T-cell (primary cell): ENCODE measurements at regions not wholly inside any gene's neighbourhood (a gene's known extent, or its start where the extent isn't known, plus 50 kb on each side); places are given as distances from the start of the nearest gene placed in this dataset.
A peak's percentile ranks its signal among the peaks of the same experiment; 100 is the strongest.

Experiments used
- ATAC-seq, 4 experiments: fragments of 200-7000 bp in 3 of 4; fragments of 150-1000 bp in 1 of 4; cut with Tn5 transposase; replicated peaks in 1 of 4; 1 replicate in 3 of 4; 2 replicates in 1 of 4; pipeline ENCODE4 v1.10.0; 2021; ENCODE audit warnings: moderate library complexity in 3 of 4, mild to moderate bottlenecking in 2 of 4, moderate number of reproducible peaks in 1 of 4
- CTCF ChIA-PET, 2 donors: fragments of 300-600 bp; sonication (Branson Sonifier 250); formaldehyde crosslinking; loops; one replicate each; lab custom pipeline; 2022; ENCODE audit warnings: antibody characterized with exemption in 2 of 2; lab: Charles Lee
- POLR2A ChIA-PET, 2 donors: fragments of 300-600 bp; sonication (Branson Sonifier 250); formaldehyde crosslinking; loops; one replicate each; lab custom pipeline; 2022; ENCODE audit warnings: antibody characterized with exemption in 2 of 2; lab: Charles Lee
- DNase-seq, 35 experiments: peaks; one replicate each; pipeline versions ENCODE4 v3.0.0 to v3.0.0-alpha.2; 2013 to 2023
- H3K27ac ChIP-seq: one replicate; pipeline ENCODE4 v1.5.1; 2013; ENCODE audit warnings: low read length
- H3K27me3 ChIP-seq, 2 experiments: replicated peaks in 1 of 2; 1 replicate in 1 of 2; 2 replicates in 1 of 2; pipeline versions ENCODE4 v1.6.1 to v1.7.0; 2013; ENCODE audit warnings: low read length in 1 of 2, mixed read lengths in 1 of 2; ENCODE audit not compliant: control insufficient read depth in 2 of 2, insufficient read depth in 2 of 2; ENCODE audit errors: extremely low read depth in 1 of 2
- H3K36me3 ChIP-seq, 2 donors: 1 replicate in 1 of 2; 2 replicates in 1 of 2; pipeline versions ENCODE4 v1.6.1 to v1.7.0; 2013; ENCODE audit warnings: low read length in 1 of 2; ENCODE audit not compliant: control insufficient read depth in 2 of 2, insufficient read depth in 1 of 2; ENCODE audit errors: extremely low read depth in 1 of 2
- H3K4me1 ChIP-seq, 2 experiments: 1 replicate in 1 of 2; 2 replicates in 1 of 2; pipeline versions ENCODE4 v1.6.1 to v1.7.0; 2013; ENCODE audit warnings: low read length in 2 of 2, mixed read lengths in 1 of 2; ENCODE audit not compliant: insufficient read depth in 2 of 2, control insufficient read depth in 1 of 2; ENCODE audit errors: extremely low read depth in 1 of 2
- H3K4me3 ChIP-seq, 2 donors: 1 replicate in 1 of 2; 2 replicates in 1 of 2; pipeline versions ENCODE4 v1.5.1 to v1.7.0; 2013; ENCODE audit warnings: mild to moderate bottlenecking in 2 of 2, low read length in 1 of 2, moderate library complexity in 1 of 2; ENCODE audit not compliant: control insufficient read depth in 1 of 2; ENCODE audit errors: extremely low read depth in 1 of 2
- H3K9me3 ChIP-seq: 2 replicates; pipeline ENCODE4 v1.7.0; 2013
- H3K27ac Mint-ChIP-seq, 2 donors: one replicate each; pipeline ENCODE4 v1.8.0; 2020 to 2021; ENCODE audit warnings: mild to moderate bottlenecking in 2 of 2, mixed read lengths in 2 of 2
- H3K27me3 Mint-ChIP-seq, 2 donors: one replicate each; pipeline ENCODE4 v1.8.0; 2021 to 2022; ENCODE audit warnings: mixed read lengths in 2 of 2
- H3K36me3 Mint-ChIP-seq: one replicate; pipeline ENCODE4 v1.8.0; 2021; ENCODE audit warnings: mixed read lengths
- H3K4me1 Mint-ChIP-seq, 3 donors: one replicate each; pipeline ENCODE4 v1.8.0; 2020 to 2022; ENCODE audit warnings: mixed read lengths in 3 of 3, mild to moderate bottlenecking in 1 of 3
- H3K4me3 Mint-ChIP-seq, 3 donors: one replicate each; pipeline ENCODE4 v1.8.0; 2020 to 2022; ENCODE audit warnings: mild to moderate bottlenecking in 3 of 3, mixed read lengths in 3 of 3, moderate library complexity in 3 of 3
- H3K9me3 Mint-ChIP-seq, 3 donors: one replicate each; pipeline ENCODE4 v1.8.0; 2020 to 2022; ENCODE audit warnings: mixed read lengths in 3 of 3
- WGBS: methylation state at CpG from one replicate; pipeline ENCODE4 v1.1.5; 2013; ENCODE audit warnings: missing lambda C conversion rate; ENCODE audit not compliant: insufficient coverage; 5-methylcytosine and 5-hydroxymethylcytosine counted together

GRCh38 chr10:81708416-81708815, 166.6 kb upstream of the NRG3 start:
- Histone ChIP-seq H3K36me3 (no peaks in the 10 kb centered on the region), H3K27me3 (no peaks in the 10 kb centered on the region), H3K27ac (no peak overlapping the region), H3K9me3 (no peaks in the 10 kb centered on the region), H3K4me3 (no peak overlapping the region), H3K4me1 (no peaks in the 10 kb centered on the region)
- H3K4me3 Mint-ChIP-seq, result no peak overlapping the region
- ChIA-PET CTCF (no interaction called here), POLR2A (no interaction called here)
- peaks cover 0 to 1% (median 0%) of the 10 kb centered on the region in 3 donors for H3K4me1 Mint-ChIP-seq
- ATAC-seq (no peak), DNase-seq (no peak)
- H3K9me3 Mint-ChIP-seq, result peaks cover 0 to 3% (median 3%) of the 10 kb centered on the region in 3 donors
- no peaks in the 10 kb centered on the region for H3K27me3 Mint-ChIP-seq
- H3K36me3 Mint-ChIP-seq, result no peaks in the 10 kb centered on the region
- WGBS, result no CpG with 5 or more reads among the region's 5 CpGs
- no peak overlapping the region for H3K27ac Mint-ChIP-seq

- H3K4me3 ChIP-seq, result no peak overlapping the region
- Mint-ChIP-seq H3K4me1 (peaks cover 0 to 1% (median 0%) of the 10 kb centered on the region in 3 donors), H3K27ac (no peak overlapping the region), H3K36me3 (no peaks in the 10 kb centered on the region), H3K9me3 (peaks cover 0 to 3% (median 3%) of the 10 kb centered on the region in 3 donors), H3K27me3 (no peaks in the 10 kb centered on the region), H3K4me3 (no peak overlapping the region)
- ChIA-PET POLR2A (no interaction called here), CTCF (no interaction called here)
- ATAC-seq (no peak), DNase-seq (no peak)
- no peak overlapping the region for H3K27ac ChIP-seq
- no peaks in the 10 kb centered on the region for H3K36me3 ChIP-seq
- no peaks in the 10 kb centered on the region for H3K4me1 ChIP-seq
- H3K9me3 ChIP-seq, result no peaks in the 10 kb centered on the region
- WGBS, result no CpG with 5 or more reads among the region's 2 CpGs
- no peaks in the 10 kb centered on the region for H3K27me3 ChIP-seq
These were observed 166.1 kb upstream of the NRG3 start for GRCh38 chr10:81708929-81709328.

DNA sequence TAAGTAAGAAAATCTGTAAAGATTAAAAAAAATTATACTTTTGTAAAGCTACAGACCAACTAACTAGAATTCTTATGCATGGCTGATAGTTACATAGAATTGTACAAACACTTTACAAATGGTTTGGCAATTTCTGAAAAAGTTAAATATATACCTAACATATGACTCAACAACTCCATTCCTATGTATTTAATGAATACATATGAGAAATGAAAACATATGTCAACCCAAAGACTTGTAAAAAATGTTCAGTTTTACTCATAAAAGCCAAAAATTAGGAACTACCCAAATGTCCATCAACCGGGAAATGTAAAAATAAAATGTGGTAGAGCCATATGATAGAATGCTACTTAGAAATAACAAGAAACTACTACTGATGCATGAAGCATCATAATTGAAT, 152.6 kb upstream of the NRG3 start:
- H3K27me3 Mint-ChIP-seq, result no peaks in the 10 kb centered on the region
- no CpG with 5 or more reads among the region's 1 CpG for WGBS
- no peak overlapping the region for H3K4me3 Mint-ChIP-seq
- no peak overlapping the region for H3K27ac Mint-ChIP-seq
- ATAC-seq, result no peak
- H3K36me3 Mint-ChIP-seq, result no peaks in the 10 kb centered on the region
- no peak for DNase-seq
- Histone ChIP-seq H3K27me3 (no peaks in the 10 kb centered on the region), H3K36me3 (no peaks in the 10 kb centered on the region), H3K4me1 (peaks cover 0 to 5% of the 10 kb centered on the region in 2 experiments), H3K9me3 (no peaks in the 10 kb centered on the region), H3K4me3 (no peak overlapping the region), H3K27ac (no peak overlapping the region)
- CTCF ChIA-PET, result no interaction called here
- POLR2A ChIA-PET, result no interaction called here
- peaks cover 24 to 30% (median 25%) of the 10 kb centered on the region in 3 donors for H3K4me1 Mint-ChIP-seq
- peaks cover 2 to 5% (median 5%) of the 10 kb centered on the region in 3 donors for H3K9me3 Mint-ChIP-seq

GRCh38 chr10:81724431-81724830, 150.6 kb upstream of the NRG3 start:
- peaks cover 0 to 5% of the 10 kb centered on the region in 2 experiments for H3K4me1 ChIP-seq
- H3K9me3 ChIP-seq, result no peaks in the 10 kb centered on the region
- ChIA-PET POLR2A (no interaction called here), CTCF (interaction anchor here in 1 of 2 donors (0.6 kb wide), 1 partner anchor 1344 kb away, joined by 5 read pairs; no protein-coding TSS in a partner anchor)
- no peak overlapping the region for H3K4me3 ChIP-seq
- DNase-seq (peak in 1 of 35 experiments; percentile 11), ATAC-seq (peak in 3 of 4 experiments; percentile 60 to 85 (median 82))
- no peaks in the 10 kb centered on the region for H3K27me3 ChIP-seq
- H3K27ac Mint-ChIP-seq, result peak overlapping the region; percentile 91 to 93
- peaks cover 24 to 30% (median 25%) of the 10 kb centered on the region in 3 donors for H3K4me1 Mint-ChIP-seq
- peaks cover 2 to 5% (median 5%) of the 10 kb centered on the region in 3 donors for H3K9me3 Mint-ChIP-seq
- H3K27me3 Mint-ChIP-seq, result no peaks in the 10 kb centered on the region
- peak overlapping the region; percentile 13 to 48 (median 41) for H3K4me3 Mint-ChIP-seq
- no peaks in the 10 kb centered on the region for H3K36me3 Mint-ChIP-seq
- no peak overlapping the region for H3K27ac ChIP-seq
- H3K36me3 ChIP-seq, result no peaks in the 10 kb centered on the region

DNA sequence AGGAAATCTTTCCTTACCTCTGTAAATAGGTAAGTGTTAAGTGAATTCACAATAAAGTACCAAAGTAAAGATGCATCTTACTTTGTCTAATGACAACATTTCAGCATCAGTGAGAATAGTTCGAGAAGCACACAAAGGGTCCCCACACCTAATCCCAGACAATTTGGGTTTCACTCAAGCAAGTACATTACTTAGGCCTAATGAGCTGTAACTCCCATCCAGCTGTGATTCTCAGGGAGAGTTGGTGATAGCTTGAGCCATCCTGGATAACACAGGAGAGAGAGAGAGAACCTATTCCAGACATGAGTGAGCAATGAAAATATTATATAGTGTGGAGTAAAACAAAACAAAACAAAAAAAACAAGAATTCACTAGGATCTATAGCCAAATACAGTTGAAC, 149.1 kb upstream of the NRG3 start:
- CTCF ChIA-PET, result no interaction called here
- no peaks in the 10 kb centered on the region for H3K9me3 ChIP-seq
- Mint-ChIP-seq H3K36me3 (no peaks in the 10 kb centered on the region), H3K9me3 (peaks cover 2 to 5% (median 5%) of the 10 kb centered on the region in 3 donors), H3K27ac (peak overlapping the region; percentile 91 to 93), H3K27me3 (no peaks in the 10 kb centered on the region), H3K4me3 (no peak overlapping the region), H3K4me1 (peaks cover 24 to 30% (median 25%) of the 10 kb centered on the region in 3 donors)
- H3K4me3 ChIP-seq, result no peak overlapping the region
- peaks cover 0 to 5% of the 10 kb centered on the region in 2 experiments for H3K4me1 ChIP-seq
- WGBS, result no CpG with 5 or more reads among the region's 1 CpG
- no peaks in the 10 kb centered on the region for H3K36me3 ChIP-seq
- no peak overlapping the region for H3K27ac ChIP-seq
- ATAC-seq (no peak), DNase-seq (no peak)
- no peaks in the 10 kb centered on the region for H3K27me3 ChIP-seq
- POLR2A ChIA-PET, result no interaction called here

GRCh38 chr10:81728692-81729091, 146.3 kb upstream of the NRG3 start:
- Histone ChIP-seq H3K9me3 (no peaks in the 10 kb centered on the region), H3K27ac (no peak overlapping the region), H3K4me1 (peaks cover 0 to 5% of the 10 kb centered on the region in 2 experiments), H3K27me3 (no peaks in the 10 kb centered on the region), H3K4me3 (no peak overlapping the region), H3K36me3 (no peaks in the 10 kb centered on the region)
- DNase-seq (no peak), ATAC-seq (no peak)
- H3K4me1 Mint-ChIP-seq, result peaks cover 24 to 28% (median 24%) of the 10 kb centered on the region in 3 donors
- peaks cover 0 to 9% (median 2%) of the 10 kb centered on the region in 3 donors for H3K9me3 Mint-ChIP-seq
- no peak overlapping the region for H3K27ac Mint-ChIP-seq
- no peaks in the 10 kb centered on the region for H3K27me3 Mint-ChIP-seq
- H3K36me3 Mint-ChIP-seq, result no peaks in the 10 kb centered on the region
- ChIA-PET POLR2A (no interaction called here), CTCF (no interaction called here)
- H3K4me3 Mint-ChIP-seq, result no peak overlapping the region
- no CpG with 5 or more reads among the region's 1 CpG for WGBS

DNA sequence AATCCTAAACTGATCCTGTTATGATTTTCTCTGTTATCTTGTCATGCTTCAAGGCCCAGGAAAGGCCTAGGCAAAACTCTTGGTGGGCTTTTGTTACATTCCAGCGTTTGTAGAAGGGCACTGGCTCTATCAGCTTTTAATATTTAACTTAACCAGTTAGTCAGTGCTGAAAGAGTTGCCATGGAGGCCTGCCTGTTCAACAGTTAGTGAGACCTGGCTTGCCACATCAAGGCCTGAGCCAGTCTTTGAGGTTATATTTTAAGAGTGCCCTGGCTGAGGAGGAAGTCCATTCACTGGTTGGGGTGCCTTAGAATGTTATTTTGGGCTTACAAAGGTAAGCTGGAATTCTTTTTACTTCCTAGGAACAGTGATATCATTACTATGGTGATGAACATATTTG, 144.1 kb upstream of the NRG3 start:
- Mint-ChIP-seq H3K27ac (no peak overlapping the region), H3K9me3 (peaks cover 0 to 9% (median 5%) of the 10 kb centered on the region in 3 donors), H3K4me1 (peaks cover 3 to 7% (median 6%) of the 10 kb centered on the region in 3 donors), H3K27me3 (no peaks in the 10 kb centered on the region), H3K36me3 (no peaks in the 10 kb centered on the region), H3K4me3 (no peak overlapping the region)
- Histone ChIP-seq H3K9me3 (no peaks in the 10 kb centered on the region), H3K27ac (no peak overlapping the region), H3K4me3 (no peak overlapping the region), H3K4me1 (no peaks in the 10 kb centered on the region), H3K27me3 (no peaks in the 10 kb centered on the region), H3K36me3 (no peaks in the 10 kb centered on the region)
- WGBS, result no CpG with 5 or more reads among the region's 1 CpG
- ATAC-seq (no peak), DNase-seq (no peak)
- ChIA-PET POLR2A (no interaction called here), CTCF (no interaction called here)
